ENCODE measurements at regions not wholly inside any gene's neighbourhood (a gene's known extent, or its start where the extent isn't known, plus 50 kb on each side); places are given as distances from the start of the nearest gene placed in this dataset.
"Not testable (repeated sequence)": the region's sequence is repeated elsewhere in the genome, so short reads cannot be mapped to it uniquely, and the experiment has no call there.

DNA sequence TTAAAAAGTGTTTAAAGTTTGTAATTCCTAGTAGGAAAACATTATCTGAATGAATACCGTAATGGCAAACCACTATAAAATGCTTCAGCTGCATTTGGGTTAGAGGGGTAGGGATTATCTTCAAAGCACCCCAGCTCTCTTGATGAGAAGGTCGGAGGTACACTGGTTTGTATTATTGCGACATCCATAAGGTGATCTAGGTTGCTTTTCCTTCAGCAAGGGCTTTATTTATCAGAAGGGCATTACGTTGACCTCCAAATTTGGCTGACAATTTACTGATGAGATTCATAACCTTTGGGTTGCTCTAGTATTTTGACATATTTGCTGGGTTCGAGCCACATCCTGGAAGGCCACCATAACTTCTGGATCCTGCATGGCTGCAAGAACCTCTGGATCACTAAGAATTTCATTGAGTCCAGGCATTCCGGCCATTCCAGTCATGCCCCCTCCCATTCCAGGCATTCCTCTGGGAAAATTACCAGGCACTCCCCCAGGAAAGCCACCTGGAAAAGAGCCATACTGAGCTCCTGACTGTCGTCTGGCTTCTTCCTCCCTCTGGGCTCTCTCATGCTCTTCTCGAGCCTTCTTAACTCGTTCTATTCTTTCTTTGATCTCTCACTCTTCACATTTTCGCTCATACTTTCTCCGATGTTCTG, 83.6 kb upstream of the EXOC4 start:
- not testable (repeated sequence) for TF ChIP-seq POLR2AphosphoS5 (IDR thresholded peaks at IDR 0.05; ENCODE audit: low read depth)
- TF ChIP-seq, protein P1, sequence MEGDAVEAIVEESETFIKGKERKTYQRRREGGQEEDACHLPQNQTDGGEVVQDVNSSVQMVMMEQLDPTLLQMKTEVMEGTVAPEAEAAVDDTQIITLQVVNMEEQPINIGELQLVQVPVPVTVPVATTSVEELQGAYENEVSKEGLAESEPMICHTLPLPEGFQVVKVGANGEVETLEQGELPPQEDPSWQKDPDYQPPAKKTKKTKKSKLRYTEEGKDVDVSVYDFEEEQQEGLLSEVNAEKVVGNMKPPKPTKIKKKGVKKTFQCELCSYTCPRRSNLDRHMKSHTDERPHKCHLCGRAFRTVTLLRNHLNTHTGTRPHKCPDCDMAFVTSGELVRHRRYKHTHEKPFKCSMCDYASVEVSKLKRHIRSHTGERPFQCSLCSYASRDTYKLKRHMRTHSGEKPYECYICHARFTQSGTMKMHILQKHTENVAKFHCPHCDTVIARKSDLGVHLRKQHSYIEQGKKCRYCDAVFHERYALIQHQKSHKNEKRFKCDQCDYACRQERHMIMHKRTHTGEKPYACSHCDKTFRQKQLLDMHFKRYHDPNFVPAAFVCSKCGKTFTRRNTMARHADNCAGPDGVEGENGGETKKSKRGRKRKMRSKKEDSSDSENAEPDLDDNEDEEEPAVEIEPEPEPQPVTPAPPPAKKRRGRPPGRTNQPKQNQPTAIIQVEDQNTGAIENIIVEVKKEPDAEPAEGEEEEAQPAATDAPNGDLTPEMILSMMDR (IDR thresholded peaks at IDR 0.05; ENCODE audit: insufficient read depth, low read length), result not testable (repeated sequence)

Data from HL-60 (cell line).